ENCODE measurements at regions not wholly inside any gene's neighbourhood (a gene's known extent, or its start where the extent isn't known, plus 50 kb on each side); places are given as distances from the start of the nearest gene placed in this dataset.

DNA sequence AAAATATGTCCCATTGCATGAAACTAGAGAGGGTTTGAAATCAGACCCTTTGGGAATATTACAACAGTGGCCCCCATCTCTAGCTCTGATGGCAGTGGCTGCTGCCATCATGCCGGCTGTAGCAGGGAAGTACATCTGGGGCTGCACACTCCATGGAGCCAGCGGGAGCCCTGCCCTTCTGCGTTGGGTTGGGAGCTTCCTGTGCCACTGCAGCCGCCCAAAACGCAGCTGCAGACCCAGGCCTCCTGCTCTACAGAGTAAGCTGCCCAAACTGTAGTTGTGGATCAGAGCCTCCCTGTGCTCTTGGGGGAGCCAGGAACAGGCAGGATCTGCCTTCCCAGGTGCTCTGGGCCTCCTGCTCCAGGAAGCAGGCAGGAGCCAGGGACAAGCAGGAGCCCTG, 450.0 kb downstream of the HS3ST3B1 start:
- TF ChIP-seq, protein P1, sequence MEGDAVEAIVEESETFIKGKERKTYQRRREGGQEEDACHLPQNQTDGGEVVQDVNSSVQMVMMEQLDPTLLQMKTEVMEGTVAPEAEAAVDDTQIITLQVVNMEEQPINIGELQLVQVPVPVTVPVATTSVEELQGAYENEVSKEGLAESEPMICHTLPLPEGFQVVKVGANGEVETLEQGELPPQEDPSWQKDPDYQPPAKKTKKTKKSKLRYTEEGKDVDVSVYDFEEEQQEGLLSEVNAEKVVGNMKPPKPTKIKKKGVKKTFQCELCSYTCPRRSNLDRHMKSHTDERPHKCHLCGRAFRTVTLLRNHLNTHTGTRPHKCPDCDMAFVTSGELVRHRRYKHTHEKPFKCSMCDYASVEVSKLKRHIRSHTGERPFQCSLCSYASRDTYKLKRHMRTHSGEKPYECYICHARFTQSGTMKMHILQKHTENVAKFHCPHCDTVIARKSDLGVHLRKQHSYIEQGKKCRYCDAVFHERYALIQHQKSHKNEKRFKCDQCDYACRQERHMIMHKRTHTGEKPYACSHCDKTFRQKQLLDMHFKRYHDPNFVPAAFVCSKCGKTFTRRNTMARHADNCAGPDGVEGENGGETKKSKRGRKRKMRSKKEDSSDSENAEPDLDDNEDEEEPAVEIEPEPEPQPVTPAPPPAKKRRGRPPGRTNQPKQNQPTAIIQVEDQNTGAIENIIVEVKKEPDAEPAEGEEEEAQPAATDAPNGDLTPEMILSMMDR (IDR thresholded peaks at IDR 0.05): no peak
- no peak for TF ChIP-seq POLR2A (IDR thresholded peaks at IDR 0.05)
- Histone ChIP-seq H3K4me3 (no peak overlapping the region), H3K4me1 (no peaks in the 10 kb centered on the region), H3K27ac (no peak overlapping the region), H3K36me3 (no peaks in the 10 kb centered on the region), H3K9me3 (no peaks in the 10 kb centered on the region), H3K27me3 (no peaks in the 10 kb centered on the region)
- intact Hi-C loops (cut with DNase I; ENCODE audit: low total_unique reads): no loop called here
- no peak for DNase-seq

DNA sequence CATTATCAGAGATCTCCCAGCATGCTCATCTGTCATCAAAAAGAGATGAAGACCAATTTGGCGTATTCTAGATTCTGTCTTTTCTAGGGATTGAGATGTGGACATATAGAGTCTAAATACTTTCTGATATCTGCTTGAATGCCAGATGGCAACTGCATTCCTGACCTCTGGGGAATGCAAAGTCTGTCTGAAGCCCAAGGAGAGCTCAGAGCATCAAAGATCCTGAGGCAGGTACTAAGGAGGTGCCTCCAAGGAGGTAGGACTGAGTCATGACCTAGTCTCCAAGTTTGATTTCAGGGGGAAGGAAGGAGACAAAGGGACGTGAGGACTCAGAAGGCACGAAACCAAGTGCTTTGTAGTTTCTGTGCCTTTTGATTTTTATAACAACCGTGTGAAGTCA, 448.4 kb downstream of the HS3ST3B1 start:
- H3K4me3 ChIP-seq: no peak overlapping the region
- no peaks in the 10 kb centered on the region for H3K9me3 ChIP-seq
- H3K36me3 ChIP-seq: no peaks in the 10 kb centered on the region
- H3K4me1 ChIP-seq: no peaks in the 10 kb centered on the region
- no peak for TF ChIP-seq POLR2A (IDR thresholded peaks at IDR 0.05)
- TF ChIP-seq, protein P1 (IDR thresholded peaks at IDR 0.05): no peak
- intact Hi-C loops (cut with DNase I; ENCODE audit: low total_unique reads): no loop called here
- DNase-seq: no peak
- no peaks in the 10 kb centered on the region for H3K27me3 ChIP-seq
- no peak overlapping the region for H3K27ac ChIP-seq

DNA sequence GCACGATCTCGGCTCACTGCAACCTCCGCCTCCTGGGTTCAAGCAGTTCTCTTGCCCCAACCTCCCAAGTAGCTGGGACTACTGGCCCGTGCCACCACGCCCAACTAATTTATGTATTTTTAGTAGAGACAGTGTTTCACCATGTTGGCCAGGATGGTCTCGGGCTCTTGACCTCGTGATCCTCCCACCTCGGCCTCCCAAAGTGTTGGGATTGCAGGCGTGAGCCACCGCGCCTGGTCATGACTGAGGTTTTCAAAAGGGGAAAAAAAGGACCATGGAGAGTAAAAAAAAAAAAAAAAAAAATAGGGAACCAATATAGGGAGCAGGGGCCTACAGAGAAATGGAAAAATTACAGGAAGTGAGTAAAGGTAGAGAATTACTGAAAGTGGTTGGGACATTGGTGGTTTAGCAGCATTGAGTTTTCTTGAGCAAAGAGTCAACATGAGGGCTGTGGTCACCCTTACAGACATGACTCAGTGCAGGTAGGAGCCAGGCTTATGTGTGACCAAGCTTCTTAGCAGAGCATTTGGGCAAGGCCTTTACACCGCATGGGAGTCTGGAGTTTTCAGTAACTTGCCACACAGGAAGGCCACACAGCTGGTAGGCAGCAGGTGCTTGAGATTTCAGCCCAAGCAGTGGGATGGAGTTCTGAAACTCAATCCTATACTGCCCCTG, 447.3 kb downstream of the HS3ST3B1 start:
- Histone ChIP-seq H3K36me3 (no peaks in the 10 kb centered on the region), H3K4me3 (no peak overlapping the region), H3K27me3 (no peaks in the 10 kb centered on the region), H3K27ac (no peak overlapping the region), H3K4me1 (no peaks in the 10 kb centered on the region), H3K9me3 (no peaks in the 10 kb centered on the region)
- TF ChIP-seq POLR2A (IDR thresholded peaks at IDR 0.05): no peak
- TF ChIP-seq, protein P1 (IDR thresholded peaks at IDR 0.05): no peak
- DNase-seq: no peak
- intact Hi-C loops (cut with DNase I; ENCODE audit: low total_unique reads): no loop called here

DNA sequence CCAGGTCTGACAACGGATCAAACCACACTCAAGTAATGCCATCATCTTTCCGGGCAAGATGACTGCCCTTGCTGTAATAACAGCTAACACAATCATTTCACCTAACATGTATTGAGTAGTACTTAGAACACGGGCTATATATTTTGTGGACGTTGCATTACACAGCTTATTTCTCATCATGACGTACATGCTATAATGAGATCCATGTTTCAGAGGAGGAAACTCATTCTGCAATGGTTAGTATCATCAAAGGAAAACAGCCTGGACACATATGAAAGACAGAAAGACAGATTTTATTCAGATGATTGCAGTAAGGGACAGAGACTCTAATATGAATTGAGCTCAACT, 446.7 kb downstream of the HS3ST3B1 start:
- H3K9me3 ChIP-seq: no peaks in the 10 kb centered on the region
- no peak overlapping the region for H3K27ac ChIP-seq
- H3K36me3 ChIP-seq: no peaks in the 10 kb centered on the region
- no peak for DNase-seq
- no peak overlapping the region for H3K4me3 ChIP-seq
- intact Hi-C loops (cut with DNase I; ENCODE audit: low total_unique reads): no loop called here
- no peaks in the 10 kb centered on the region for H3K27me3 ChIP-seq
- H3K4me1 ChIP-seq: no peaks in the 10 kb centered on the region
- no peak for TF ChIP-seq POLR2A (IDR thresholded peaks at IDR 0.05)

DNA sequence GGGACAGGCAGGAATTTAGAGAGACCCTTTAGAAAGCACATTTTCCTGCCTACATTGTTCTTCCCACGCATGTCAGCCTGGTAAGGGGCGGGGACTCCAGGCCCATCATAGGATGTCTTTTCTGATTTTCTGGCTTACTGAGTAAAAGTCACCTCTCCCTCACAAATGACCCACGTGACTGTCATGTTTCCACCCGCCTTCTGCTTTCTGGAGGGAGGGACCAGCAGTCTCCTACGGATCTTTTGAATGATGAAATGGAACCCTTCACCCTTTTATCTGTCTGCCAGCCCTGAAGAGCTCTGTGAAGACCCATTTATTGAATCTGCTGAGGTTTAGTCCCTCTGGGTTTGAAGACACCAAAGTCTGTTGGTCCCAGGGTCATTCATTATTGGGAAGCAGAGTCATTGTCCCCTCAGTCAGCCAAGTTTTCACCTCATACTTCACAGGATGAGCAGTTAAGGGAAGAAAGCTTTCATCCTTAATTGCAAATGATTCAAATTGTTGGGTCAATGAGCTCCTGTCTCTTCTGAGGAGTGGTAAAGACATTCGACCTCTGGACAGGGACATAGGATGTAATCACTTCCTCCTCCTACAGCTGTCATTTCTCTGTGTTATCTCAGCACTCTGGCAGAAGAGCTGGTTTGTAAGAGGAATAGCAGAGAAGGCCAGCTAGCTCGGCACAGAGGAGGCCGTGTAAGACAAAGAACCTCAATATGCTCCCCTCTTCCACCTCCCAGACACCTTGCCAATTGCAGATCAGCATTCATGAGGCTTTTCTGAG, 446.1 kb downstream of the HS3ST3B1 start:
- Histone ChIP-seq H3K36me3 (no peaks in the 10 kb centered on the region), H3K27me3 (no peaks in the 10 kb centered on the region), H3K27ac (no peak overlapping the region), H3K4me3 (no peak overlapping the region), H3K4me1 (no peaks in the 10 kb centered on the region), H3K9me3 (no peaks in the 10 kb centered on the region)
- intact Hi-C loops (cut with DNase I; ENCODE audit: low total_unique reads): no loop called here
- no peak for TF ChIP-seq POLR2A (IDR thresholded peaks at IDR 0.05)
- TF ChIP-seq, protein P1 (IDR thresholded peaks at IDR 0.05): no peak
- DNase-seq: no peak

Measured in uterus (tissue), 3 donors.